ENCODE measurements at regions not wholly inside any gene's neighbourhood (a gene's known extent, or its start where the extent isn't known, plus 50 kb on each side); places are given as distances from the start of the nearest gene placed in this dataset.

GRCh38 chr21:23307065-23307464 lies 2300.2 kb downstream of the MRPL39 start:
- no peak for DNase-seq (ENCODE audit: low read depth in 2 of 2)

- no peak for DNase-seq (ENCODE audit: low read depth in 2 of 2)
These were observed 2294.1 kb downstream of the NCAM2 start for GRCh38 chr21:23292292-23292691.

- DNase-seq (ENCODE audit: low read depth in 2 of 2) = no peak
These were observed 2283.7 kb downstream of the NCAM2 start for GRCh38 chr21:23281917-23282316.

- DNase-seq (ENCODE audit: low read depth in 2 of 2) = no peak
These were observed 2251.6 kb downstream of the NCAM2 start for GRCh38 chr21:23249760-23250159.

- DNase-seq (ENCODE audit: low read depth in 2 of 2) = no peak
These were observed 2249.1 kb downstream of the NCAM2 start for GRCh38 chr21:23247334-23247733.

GRCh38 chr21:23245255-23245654 lies 2247.0 kb downstream of the NCAM2 start:
- no peak for DNase-seq (ENCODE audit: low read depth in 2 of 2)

- DNase-seq (ENCODE audit: low read depth in 2 of 2) = no peak
These were observed 2225.7 kb downstream of the NCAM2 start for GRCh38 chr21:23223882-23224281.

- no peak for DNase-seq (ENCODE audit: low read depth in 2 of 2)
These were observed 2220.5 kb downstream of the NCAM2 start for GRCh38 chr21:23218667-23219066.

GRCh38 chr21:23217597-23217996 lies 2219.4 kb downstream of the NCAM2 start:
- no peak for DNase-seq (ENCODE audit: low read depth in 2 of 2)

- no peak for DNase-seq (ENCODE audit: low read depth in 2 of 2)
These were observed 2217.1 kb downstream of the NCAM2 start for GRCh38 chr21:23215261-23215660.
